SK-N-SH (cell line): ENCODE measurements at regions not wholly inside any gene's neighbourhood (a gene's known extent, or its start where the extent isn't known, plus 50 kb on each side); places are given as distances from the start of the nearest gene placed in this dataset.

Experiments
- CTCF ChIA-PET: fragments of 300-600, 350-600 bp; formaldehyde crosslinking; extraction: SDS; loops from one replicate; lab custom pipeline; 2021; lab: Yijun Ruan, JAX
- POLR2A ChIA-PET: fragments of 350-600 bp; sonication (Branson Sonifier 250); formaldehyde crosslinking; extraction: SDS; loops from one replicate; lab custom pipeline; 2020; ENCODE audit warnings: antibody characterized with exemption, inconsistent platforms; lab: Yijun Ruan, JAX
- DNase-seq: peaks from one replicate; pipeline ENCODE4 v3.0.0; 2012
- H2AFZ ChIP-seq: fragments of 200-600 bp; sonication (generic); 2 replicates; pipeline ENCODE4 v1.8.1; 2016; ENCODE audit warnings: antibody characterized with exemption, mild to moderate bottlenecking, low read depth
- H3F3A ChIP-seq: fragments of 200-600 bp; sonication (generic); replicated peaks from 2 replicates; pipeline ENCODE3; 2016; ENCODE audit warnings: antibody characterized with exemption, mild to moderate bottlenecking; ENCODE audit not compliant: insufficient read depth
- H3K27ac ChIP-seq, 2 experiments: fragments of 200-500 bp in 1 of 2; fragments of 200-600 bp in 1 of 2; sonication (Bioruptor generic) in 1 of 2; sonication (generic), shearing (Covaris generic) in 1 of 2; 2 replicates each; pipeline versions ENCODE4 v1.5.1 to v1.6.1; 2014 to 2016; ENCODE audit warnings: low read depth in 2 of 2, inconsistent platforms in 1 of 2, low read length in 1 of 2, mild to moderate bottlenecking in 1 of 2, mixed read lengths in 1 of 2
- H3K27me3 ChIP-seq: fragments of 200-600 bp; sonication (generic), shearing (Covaris generic); 2 replicates; pipeline ENCODE4 v1.6.1; 2016; ENCODE audit warnings: mixed run types; ENCODE audit not compliant: insufficient read depth
- H3K36me3 ChIP-seq, 2 experiments: fragments of 200-500 bp in 1 of 2; fragments of 200-600 bp in 1 of 2; sonication (Bioruptor generic) in 1 of 2; sonication (generic) in 1 of 2; replicated peaks in 1 of 2; 2 replicates each; pipeline versions ENCODE3 to v1.5.1; 2014 to 2016; ENCODE audit warnings: low read length in 1 of 2, mild to moderate bottlenecking in 1 of 2; ENCODE audit not compliant: insufficient read depth in 2 of 2, control insufficient read depth in 1 of 2
- H3K4me1 ChIP-seq, 2 experiments: fragments of 200-500 bp in 1 of 2; fragments of 200-600 bp in 1 of 2; sonication (Bioruptor generic) in 1 of 2; sonication (generic), shearing (Covaris generic) in 1 of 2; 2 replicates each; pipeline versions ENCODE4 v1.5.1 to v1.6.1; 2014 to 2016; ENCODE audit warnings: low read depth in 1 of 2, low read length in 1 of 2, mixed run types in 1 of 2; ENCODE audit not compliant: insufficient read depth in 2 of 2, control insufficient read depth in 1 of 2
- H3K4me2 ChIP-seq: fragments of 200-600 bp; sonication (generic), shearing (Covaris generic); 2 replicates; pipeline ENCODE4 v1.6.1; 2017; ENCODE audit warnings: mixed run types
- H3K4me3 ChIP-seq, 2 experiments: fragments of 200-500 bp in 1 of 2; fragments of 200-600 bp in 1 of 2; sonication (Bioruptor generic) in 1 of 2; sonication (generic), shearing (Covaris generic) in 1 of 2; 2 replicates each; pipeline versions ENCODE4 v1.5.1 to v1.8.1; 2014 to 2016; ENCODE audit warnings: low read depth in 2 of 2, inconsistent platforms in 1 of 2, low read length in 1 of 2, mild to moderate bottlenecking in 1 of 2, mixed read lengths in 1 of 2, moderate library complexity in 1 of 2
- H3K79me2 ChIP-seq: fragments of 200-600 bp; sonication (generic); 2 replicates; pipeline ENCODE4 v1.8.1; 2017; ENCODE audit warnings: mild to moderate bottlenecking; ENCODE audit not compliant: insufficient read depth
- H3K9ac ChIP-seq: fragments of 200-600 bp; sonication (generic); 2 replicates; pipeline ENCODE4 v1.6.1; 2017; ENCODE audit warnings: mixed run types
- H3K9me2 ChIP-seq: fragments of 200-600 bp; sonication (generic); 2 replicates; pipeline ENCODE4 v1.6.1; 2017; ENCODE audit warnings: mixed run types
- H3K9me3 ChIP-seq: fragments of 200-600 bp; sonication (generic); 2 replicates; pipeline ENCODE4 v1.6.1; 2017; ENCODE audit warnings: mixed run types, mild to moderate bottlenecking, moderate library complexity
- H4K20me1 ChIP-seq: fragments of 200-600 bp; sonication (generic); 2 replicates; pipeline ENCODE4 v1.6.1; 2017; ENCODE audit warnings: mild to moderate bottlenecking, mixed run types; ENCODE audit not compliant: insufficient read depth
- CTCF ChIP-seq: fragments of 200-600 bp; sonication (generic); IDR thresholded peaks from 2 replicates; pipeline ENCODE4 v1.6.1; 2017; ENCODE audit warnings: antibody characterized with exemption, mild to moderate bottlenecking, moderate library complexity
- ELF1 ChIP-seq: IDR thresholded peaks from 2 replicates; pipeline ENCODE4 v1.4.0; 2012
- FOSL2 ChIP-seq: IDR thresholded peaks from 2 replicates; pipeline ENCODE4 v1.4.0; 2012; ENCODE audit warnings: low read depth, mild to moderate bottlenecking, moderate library complexity, borderline replicate concordance
- FOXJ3 ChIP-seq: sonication (generic); formaldehyde crosslinking; IDR thresholded peaks from 2 replicates; pipeline ENCODE4 v1.5.1; 2020; ENCODE audit warnings: mild to moderate bottlenecking, missing genetic modification reagents
- IRF3 ChIP-seq: fragments of 150-350 bp; IDR thresholded peaks from 2 replicates; pipeline ENCODE4 v1.6.1; 2016; ENCODE audit warnings: mild to moderate bottlenecking, low read depth, low read length
- JUND ChIP-seq: IDR thresholded peaks from 2 replicates; pipeline ENCODE4 v1.4.0; 2012
- MEF2A ChIP-seq: IDR thresholded peaks from 2 replicates; pipeline ENCODE4 v1.4.0; 2012; ENCODE audit warnings: low read depth, borderline replicate concordance
- MXI1 ChIP-seq: IDR thresholded peaks from 2 replicates; pipeline ENCODE4 v1.6.1; 2012; ENCODE audit warnings: mild to moderate bottlenecking, low read depth, low read length, improper control_type of control experiment
- NFIC ChIP-seq: IDR thresholded peaks from 2 replicates; pipeline ENCODE4 v1.4.0; 2012; ENCODE audit warnings: borderline replicate concordance
- PBX3 ChIP-seq: IDR thresholded peaks from 2 replicates; pipeline ENCODE4; 2012
- POLR2AphosphoS5 ChIP-seq: IDR thresholded peaks from 2 replicates; pipeline ENCODE4 v1.6.1; 2012; ENCODE audit warnings: low read depth, low read length
- RFX5 ChIP-seq: IDR thresholded peaks from 2 replicates; pipeline ENCODE4 v1.6.1; 2012; ENCODE audit warnings: mild to moderate bottlenecking, improper control_type of control experiment, low read length
- SIN3A ChIP-seq: IDR thresholded peaks from 2 replicates; pipeline ENCODE4 v1.6.1; 2012; ENCODE audit warnings: low read depth, mild to moderate bottlenecking, low read length, moderate library complexity, borderline replicate concordance
- SMC3 ChIP-seq: IDR thresholded peaks from 2 replicates; pipeline ENCODE4 v1.6.1; 2012; ENCODE audit warnings: low read depth, low read length, improper control_type of control experiment
- TCF12 ChIP-seq: IDR thresholded peaks from 2 replicates; pipeline ENCODE4 v1.4.0; 2012
- USF1 ChIP-seq: IDR thresholded peaks from 2 replicates; pipeline ENCODE4 v1.4.0; 2012; ENCODE audit warnings: low read depth, borderline replicate concordance
- ZBTB33 ChIP-seq: IDR thresholded peaks from 2 replicates; pipeline ENCODE4 v1.4.0; 2012; ENCODE audit warnings: low read depth, borderline replicate concordance
- WGBS: methylation state at CpG from one replicate; pipeline ENCODE4 v1.1.6; 2017; ENCODE audit warnings: low lambda C conversion rate; 5-methylcytosine and 5-hydroxymethylcytosine counted together

- no peaks in the 10 kb centered on the region for H4K20me1 ChIP-seq
- H3K4me2 ChIP-seq, result no peak overlapping the region
- no peaks in the 10 kb centered on the region for H3K9me2 ChIP-seq
- WGBS, result 33% methylated on average over 2 of the region's 2 CpGs
- no peaks in the 10 kb centered on the region for H3K79me2 ChIP-seq
- ChIA-PET POLR2A (no interaction called here), CTCF (no interaction called here)
- no peaks in the 10 kb centered on the region; a peak in 1 of 4 replicates for H3K4me1 ChIP-seq
- H3K4me3 ChIP-seq, result no peak overlapping the region
- no peak overlapping the region for H3K9ac ChIP-seq
- no peak overlapping the region for H2AFZ ChIP-seq
- H3K27me3 ChIP-seq, result no peaks in the 10 kb centered on the region; the same call in 1 of the 2 replicates
- no peaks in the 10 kb centered on the region for H3K36me3 ChIP-seq
- H3K9me3 ChIP-seq, result no peaks in the 10 kb centered on the region
- no peak overlapping the region for H3K27ac ChIP-seq
- no peak for DNase-seq
- no peaks in the 10 kb centered on the region for H3F3A ChIP-seq
- TF ChIP-seq FOXJ3 (CRISPR knock-in tag), result no peak
- TF ChIP-seq CTCF, result no peak
- TF ChIP-seq JUND, result no peak
- no peak for TF ChIP-seq SIN3A
- TF ChIP-seq NFIC, result no peak
- TF ChIP-seq POLR2AphosphoS5, result no peak
- TF ChIP-seq IRF3, result no peak
- no peak for TF ChIP-seq USF1
- no peak for TF ChIP-seq RFX5
- TF ChIP-seq TCF12, result no peak
- TF ChIP-seq SMC3, result no peak
- no peak for TF ChIP-seq MXI1
- TF ChIP-seq MEF2A, result no peak
- TF ChIP-seq ELF1, result no peak
- no peak for TF ChIP-seq FOSL2
- no peak for TF ChIP-seq PBX3
- no peak for TF ChIP-seq ZBTB33
- TF ChIP-seq, all 33 proteins: peak for 0
Measured at GRCh38 chr5:171700318-171700912, 85.2 kb upstream of the SMIM23 start.
